K562 (cell line): ENCODE measurements at regions not wholly inside any gene's neighbourhood (a gene's known extent, or its start where the extent isn't known, plus 50 kb on each side); places are given as distances from the start of the nearest gene placed in this dataset.

Source experiments
- ATAC-seq: fragments of 200-7000 bp; cut with Tn5 transposase; 3 replicates; pipeline ENCODE4 v1.9.1; 2020; ENCODE audit warnings: moderate library complexity
- BruUV-seq: library from RNA; stranded (reverse); fragments of 400-500 nt; replicated peaks from 2 replicates; lab custom pipeline; 2021; lab: Mats Ljungman, UMichigan
- CTCF ChIA-PET: fragments of 300-600 bp; formaldehyde crosslinking; extraction: SDS; loops from one replicate; lab custom pipeline; 2021; ENCODE audit warnings: low intra/inter-chr PET ratio; lab: Yijun Ruan, JAX
- POLR2A ChIA-PET: fragments of 300-600, 350-650 bp; sonication (Branson Sonifier 250); formaldehyde crosslinking; extraction: SDS; loops from one replicate; lab custom pipeline; 2021; ENCODE audit warnings: antibody characterized with exemption, inconsistent platforms; lab: Yijun Ruan, JAX
- DNase-seq, 4 experiments: peaks; one replicate each; pipeline versions ENCODE4 v3.0.0 to v3.0.0-alpha.2; 2011 to 2018; ENCODE audit warnings: low spot score in 3 of 4, mixed read lengths in 3 of 4; ENCODE audit errors: extremely low read depth in 1 of 4
- FAIRE-seq: peaks from 2 replicates; lab custom pipeline; 2011; peaks lifted over from hg19 to GRCh38; lab: Jason Lieb, UNC
- H2AFZ ChIP-seq: 2 replicates; pipeline ENCODE4 v1.6.0; 2011; ENCODE audit warnings: low read depth, low read length, control low read depth, inconsistent platforms
- H3K27ac ChIP-seq: fragments of 200-600 bp; 3 replicates; pipeline ENCODE4 v1.8.0; 2011; ENCODE audit warnings: low read depth, mild to moderate bottlenecking, control low read depth, inconsistent platforms, low read length, moderate library complexity, mixed read lengths; ENCODE audit errors: extremely low read depth
- H3K27me3 ChIP-seq, 2 experiments: fragments of 300-600 bp in 1 of 2; 2 replicates in 1 of 2; 3 replicates in 1 of 2; pipeline versions ENCODE4 v1.6.0 to v1.8.0; 2011; ENCODE audit warnings: inconsistent platforms in 2 of 2, low read length in 2 of 2, mild to moderate bottlenecking in 1 of 2, mixed read lengths in 1 of 2, moderate library complexity in 1 of 2; ENCODE audit not compliant: control insufficient read depth in 2 of 2, insufficient read depth in 2 of 2
- H3K36me3 ChIP-seq: fragments of 300-600 bp; 3 replicates; pipeline ENCODE4 v1.8.0; 2011; ENCODE audit warnings: mild to moderate bottlenecking, low read length, inconsistent platforms; ENCODE audit not compliant: control insufficient read depth, insufficient read depth
- H3K4me1 ChIP-seq, 2 experiments: fragments of 200-600 bp in 1 of 2; replicated peaks in 1 of 2; 2 replicates in 1 of 2; 3 replicates in 1 of 2; pipeline versions ENCODE4 v1.5.1 to v1.8.0; 2011; ENCODE audit warnings: inconsistent platforms in 2 of 2, low read length in 2 of 2, mild to moderate bottlenecking in 1 of 2, mixed read lengths in 1 of 2, moderate library complexity in 1 of 2; ENCODE audit not compliant: control insufficient read depth in 2 of 2, insufficient read depth in 2 of 2
- H3K4me2 ChIP-seq: 2 replicates; pipeline ENCODE4 v1.6.1; 2011; ENCODE audit warnings: low read length, control low read depth, inconsistent platforms, mixed read lengths; ENCODE audit not compliant: insufficient read depth
- H3K4me3 ChIP-seq: fragments of 200-600 bp; sonication (generic), shearing (Covaris generic); 2 replicates; pipeline ENCODE4 v1.5.1; 2016; ENCODE audit warnings: control low read depth, inconsistent platforms
- H3K79me2 ChIP-seq: fragments of 200-600 bp; 3 replicates; pipeline ENCODE4 v1.8.0; 2011; ENCODE audit warnings: low read length, inconsistent platforms; ENCODE audit not compliant: control insufficient read depth, insufficient read depth
- H3K9ac ChIP-seq, 2 experiments: 2 replicates each; pipeline versions ENCODE4 v1.6.0 to v1.6.1; 2011; ENCODE audit warnings: low read depth in 2 of 2, low read length in 2 of 2, control low read depth in 1 of 2, inconsistent platforms in 1 of 2, mild to moderate bottlenecking in 1 of 2, mixed read lengths in 1 of 2; ENCODE audit not compliant: insufficient read depth in 1 of 2
- H3K9me1 ChIP-seq: one replicate; pipeline ENCODE4 v1.6.0; 2011; ENCODE audit warnings: inconsistent platforms, mild to moderate bottlenecking, low read length, moderate library complexity; ENCODE audit not compliant: control insufficient read depth, insufficient read depth
- H3K9me3 ChIP-seq: replicated peaks from 2 replicates; pipeline ENCODE4 v1.5.1; 2011; ENCODE audit warnings: low read depth, low read length, inconsistent platforms; ENCODE audit not compliant: control insufficient read depth, insufficient read depth
- H4K20me1 ChIP-seq: replicated peaks from 2 replicates; pipeline ENCODE4 v1.6.1; 2011; ENCODE audit warnings: low read length, inconsistent platforms, mixed read lengths; ENCODE audit not compliant: control insufficient read depth, insufficient read depth
- CBFA2T3 ChIP-seq: fragments of 450-650 bp; IDR thresholded peaks from 2 replicates; pipeline ENCODE4 v1.6.1; 2017
- CCAR2 ChIP-seq: fragments of 200-400 bp; formaldehyde crosslinking; IDR thresholded peaks from 2 replicates; pipeline ENCODE4 v1.6.1; 2017; ENCODE audit warnings: mild to moderate bottlenecking, low read depth, low read length
- GATA2 ChIP-seq: sonication (generic); formaldehyde crosslinking; IDR thresholded peaks from 2 replicates; pipeline ENCODE4 v1.4.0; 2020; ENCODE audit warnings: mild to moderate bottlenecking, missing genetic modification reagents
- HCFC1 ChIP-seq: IDR thresholded peaks from 2 replicates; pipeline ENCODE4 v1.6.1; 2012; ENCODE audit warnings: low read depth, low read length, improper control_type of control experiment
- MEF2D ChIP-seq: conservative IDR thresholded peaks from 2 replicates; pipeline ENCODE4 v1.6.1; 2016; ENCODE audit warnings: low read depth, missing genetic modification characterization, missing compliant biosample characterization
- RHOXF2B ChIP-seq: fragments of 250-450 bp; sonication (Bioruptor Pico); conservative IDR thresholded peaks from 2 replicates; pipeline ENCODE4 v1.5.1; 2021
- WGBS: fragments of 100-300 bp; shearing (Covaris generic); methylation state at CpG from one replicate; pipeline ENCODE4 v1.1.6; 2016; ENCODE audit warnings: low coverage, mixed read lengths; ENCODE audit not compliant: insufficient coverage; ENCODE audit errors: missing lambda C conversion rate; 5-methylcytosine and 5-hydroxymethylcytosine counted together
- in situ Hi-C: fragments of 300-500 bp; cut with MboI; formaldehyde crosslinking; loops from 4 replicates; pipeline ENCODE4 v1.15.0; 2018; ENCODE audit warnings: inconsistent platforms, mixed read lengths
- intact Hi-C: fragments of 100-400 bp; cut with micrococcal nuclease; formaldehyde crosslinking; loops from 2 replicates; pipeline ENCODE4 v1.14.2; 2022

DNA sequence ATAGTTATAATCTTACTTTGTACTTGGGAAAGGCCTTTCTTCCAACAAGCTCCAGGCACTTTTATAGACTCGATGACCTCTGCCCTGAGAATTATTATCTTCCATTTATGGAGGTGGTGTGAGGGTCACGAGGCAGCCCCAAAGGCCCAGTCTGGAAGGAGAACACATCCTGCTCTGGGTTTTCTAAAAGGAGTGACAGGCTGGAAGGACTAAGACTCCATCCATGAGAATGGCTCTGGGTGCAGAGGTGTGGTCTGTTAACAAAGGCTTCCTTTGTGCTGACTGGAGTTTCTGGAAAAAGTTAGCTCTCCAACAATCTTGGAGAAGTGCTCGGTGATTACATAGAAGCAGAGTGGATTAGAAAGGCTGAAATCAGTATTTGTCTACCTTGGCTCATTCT lies 74.7 kb upstream of the SESN3 start:
- Histone ChIP-seq H3K27me3 (peaks cover under 1 to 8% of the 10 kb centered on the region in 2 experiments; a peak in 3 of 5 replicates), H3K79me2 (no peaks in the 10 kb centered on the region), H3K4me1 (no peaks in the 10 kb centered on the region), H4K20me1 (no peaks in the 10 kb centered on the region), H3K36me3 (no peaks in the 10 kb centered on the region), H2AFZ (no peak overlapping the region), H3K27ac (no peak overlapping the region), H3K9me3 (no peaks in the 10 kb centered on the region), H3K4me2 (no peak overlapping the region), H3K4me3 (no peak overlapping the region)
- intact Hi-C loops (loop anchor here (5.0 kb wide), 1 partner anchor 153 kb away; no protein-coding TSS in a partner anchor), in situ Hi-C loops (loop anchor here (10.0 kb wide), 1 partner anchor 151 kb away; no protein-coding TSS in a partner anchor)
- 10% methylated on average over 2 of the region's 3 CpGs for WGBS
- DNase-seq, result no peak
- POLR2A ChIA-PET, result no interaction called here
- no TSS peak for BruUV-seq
- no peak for FAIRE-seq
- no peak for TF ChIP-seq MEF2D (tag)
- TF ChIP-seq CBFA2T3, result no peak
- no peak for TF ChIP-seq HCFC1
- no peak for TF ChIP-seq GATA2 (CRISPR knock-in tag)
- TF ChIP-seq, all 486 proteins: peak for 0
- no peak for ATAC-seq
- no peaks in the 10 kb centered on the region for H3K9me1 ChIP-seq
- H3K9ac ChIP-seq, result no peak overlapping the region
- CTCF ChIA-PET, result no interaction called here

- no peak overlapping the region for H3K4me3 ChIP-seq
- DNase-seq, result no peak
- 0% methylated on average over 1 of the region's 1 CpG for WGBS
- H3K36me3 ChIP-seq, result no peaks in the 10 kb centered on the region
- no peak overlapping the region for H3K9ac ChIP-seq
- no peaks in the 10 kb centered on the region for H3K79me2 ChIP-seq
- H3K4me1 ChIP-seq, result no peaks in the 10 kb centered on the region
- FAIRE-seq, result no peak
- TF ChIP-seq CCAR2 (no peak), RHOXF2B (no peak)
- ChIA-PET POLR2A (no interaction called here), CTCF (no interaction called here)
- no peak overlapping the region for H3K4me2 ChIP-seq
- no peaks in the 10 kb centered on the region for H4K20me1 ChIP-seq
- H2AFZ ChIP-seq, result no peak overlapping the region
- in situ Hi-C loops (loop anchor here (10.0 kb wide), 1 partner anchor 150 kb away; no protein-coding TSS in a partner anchor), intact Hi-C loops (loop anchor here (5.0 kb wide), 1 partner anchor 152 kb away; no protein-coding TSS in a partner anchor)
- H3K27me3 ChIP-seq, result peaks cover 4 to 8% of the 10 kb centered on the region in 2 experiments; a peak in 3 of 5 replicates
- H3K27ac ChIP-seq, result no peak overlapping the region
- no peaks in the 10 kb centered on the region for H3K9me3 ChIP-seq
- no peaks in the 10 kb centered on the region for H3K9me1 ChIP-seq
- no peak for ATAC-seq
- BruUV-seq, result no TSS peak
Measured at GRCh38 chr11:95304777-95305176, 73.8 kb upstream of the SESN3 start.
